H9 (cell line): ENCODE measurements at regions not wholly inside any gene's neighbourhood (a gene's known extent, or its start where the extent isn't known, plus 50 kb on each side); places are given as distances from the start of the nearest gene placed in this dataset.

Experiments used
- DNase-seq: peaks from one replicate; pipeline ENCODE4 v3.0.0-alpha.2; 2017
- H2AFZ ChIP-seq: one replicate; pipeline ENCODE4 v1.6.1; 2013; ENCODE audit warnings: mild to moderate bottlenecking, low read length, control low read depth, moderate library complexity
- H2AK5ac ChIP-seq: 2 replicates; pipeline ENCODE4 v1.6.1; 2013; ENCODE audit warnings: low read length, control low read depth, mixed read lengths; ENCODE audit not compliant: insufficient read length
- H2BK120ac ChIP-seq: one replicate; pipeline ENCODE4 v1.6.1; 2013; ENCODE audit warnings: low read depth, mild to moderate bottlenecking, low read length, control low read depth, inconsistent platforms; ENCODE audit not compliant: poor library complexity, severe bottlenecking
- H2BK12ac ChIP-seq: 2 replicates; pipeline ENCODE4 v1.6.1; 2013; ENCODE audit warnings: low read length, control low read depth, mixed read lengths, low read depth; ENCODE audit not compliant: insufficient read length
- H2BK15ac ChIP-seq: 2 replicates; pipeline ENCODE4 v1.6.1; 2013; ENCODE audit warnings: low read depth, low read length, control low read depth
- H2BK20ac ChIP-seq: one replicate; pipeline ENCODE4 v1.6.1; 2013; ENCODE audit warnings: low read depth, mild to moderate bottlenecking, low read length, control low read depth, inconsistent platforms; ENCODE audit not compliant: poor library complexity, severe bottlenecking
- H2BK5ac ChIP-seq: 2 replicates; pipeline ENCODE4 v1.6.1; 2013; ENCODE audit warnings: low read length, control low read depth, mixed read lengths; ENCODE audit not compliant: insufficient read length
- H3K14ac ChIP-seq: 2 replicates; pipeline ENCODE4 v1.6.1; 2013; ENCODE audit warnings: low read length, control low read depth; ENCODE audit not compliant: insufficient read depth
- H3K18ac ChIP-seq: 2 replicates; pipeline ENCODE4 v1.6.1; 2013; ENCODE audit warnings: low read depth, mild to moderate bottlenecking, mixed read lengths, low read length, control low read depth; ENCODE audit not compliant: insufficient read length
- H3K23ac ChIP-seq: 2 replicates; pipeline ENCODE4 v1.6.1; 2013; ENCODE audit warnings: low read length, control low read depth, mixed read lengths, low read depth; ENCODE audit not compliant: insufficient read length
- H3K23me2 ChIP-seq: 2 replicates; pipeline ENCODE4 v1.6.1; 2013; ENCODE audit warnings: low read depth, mild to moderate bottlenecking, mixed read lengths, low read length, control low read depth; ENCODE audit not compliant: insufficient read length, poor library complexity, severe bottlenecking
- H3K27ac ChIP-seq: 2 replicates; pipeline ENCODE4 v1.5.1; 2013; ENCODE audit warnings: low read length, control low read depth, mixed read lengths, low read depth; ENCODE audit not compliant: insufficient read length
- H3K27me3 ChIP-seq: 2 replicates; pipeline ENCODE4 v1.6.1; 2013; ENCODE audit warnings: low read length, control low read depth, inconsistent platforms; ENCODE audit not compliant: insufficient read depth
- H3K4ac ChIP-seq: 2 replicates; pipeline ENCODE4 v1.6.1; 2013; ENCODE audit warnings: low read depth, mild to moderate bottlenecking, control low read depth, inconsistent platforms, low read length, moderate library complexity
- H3K4me1 ChIP-seq: 2 replicates; pipeline ENCODE4 v1.6.1; 2013; ENCODE audit warnings: low read length, control low read depth, inconsistent platforms; ENCODE audit not compliant: insufficient read depth
- H3K4me2 ChIP-seq: 2 replicates; pipeline ENCODE4 v1.6.1; 2013; ENCODE audit warnings: low read length, control low read depth, mixed read lengths; ENCODE audit not compliant: insufficient read length, insufficient read depth
- H3K56ac ChIP-seq: 2 replicates; pipeline ENCODE4 v1.6.1; 2013; ENCODE audit warnings: low read depth, mild to moderate bottlenecking, mixed read lengths, low read length, control low read depth; ENCODE audit not compliant: insufficient read length
- H3K79me1 ChIP-seq: 2 replicates; pipeline ENCODE4 v1.6.1; 2013; ENCODE audit warnings: low read depth, mild to moderate bottlenecking, moderate library complexity, low read length, control low read depth, inconsistent platforms; ENCODE audit not compliant: insufficient read depth, poor library complexity, severe bottlenecking
- H3K79me2 ChIP-seq: 2 replicates; pipeline ENCODE4 v1.6.1; 2013; ENCODE audit warnings: low read length, control low read depth, inconsistent platforms; ENCODE audit not compliant: insufficient read depth
- H3K9ac ChIP-seq: 2 replicates; pipeline ENCODE4 v1.6.1; 2013; ENCODE audit warnings: low read length, control low read depth, mixed read lengths; ENCODE audit not compliant: insufficient read length; ENCODE audit errors: extremely low read depth
- H3K9me3 ChIP-seq: one replicate; pipeline ENCODE4 v1.6.1; 2013; ENCODE audit warnings: low read depth, low read length, inconsistent platforms; ENCODE audit not compliant: control insufficient read depth
- H3T11ph ChIP-seq: one replicate; pipeline ENCODE4 v1.6.1; 2013; ENCODE audit warnings: mild to moderate bottlenecking, low read length, control low read depth, inconsistent platforms
- H4K20me1 ChIP-seq: one replicate; pipeline ENCODE4 v1.6.1; 2013; ENCODE audit not compliant: control insufficient read depth, insufficient read length, insufficient read depth
- H4K5ac ChIP-seq: 2 replicates; pipeline ENCODE4 v1.6.1; 2013; ENCODE audit warnings: low read depth, mild to moderate bottlenecking, mixed read lengths, low read length, control low read depth; ENCODE audit not compliant: insufficient read length
- H4K8ac ChIP-seq: replicated peaks from 2 replicates; pipeline ENCODE4 v1.6.1; 2013; ENCODE audit warnings: low read length, control low read depth, mixed read lengths, low read depth; ENCODE audit not compliant: insufficient read length
- H4K91ac ChIP-seq: 2 replicates; pipeline ENCODE4 v1.6.1; 2013; ENCODE audit warnings: low read depth, mild to moderate bottlenecking, moderate library complexity, mixed read lengths, low read length, control low read depth; ENCODE audit not compliant: insufficient read length
- H3K27ac Mint-ChIP-seq, 3 experiments: 2 replicates in 2 of 3; 3 replicates in 1 of 3; pipeline ENCODE4 v1.8.0; 2020 to 2021; ENCODE audit warnings: mixed read lengths in 3 of 3, mild to moderate bottlenecking in 1 of 3, moderate library complexity in 1 of 3
- H3K27me3 Mint-ChIP-seq: 2 replicates; pipeline ENCODE4 v1.8.0; 2021; ENCODE audit warnings: low read depth, mild to moderate bottlenecking, moderate library complexity, mixed read lengths
- H3K36me3 Mint-ChIP-seq, 3 experiments: 2 replicates in 2 of 3; 3 replicates in 1 of 3; pipeline ENCODE4 v1.8.0; 2020 to 2021; ENCODE audit warnings: low read depth in 3 of 3, mixed read lengths in 3 of 3; ENCODE audit not compliant: insufficient read depth in 1 of 3
- H3K4me1 Mint-ChIP-seq, 2 experiments: 2 replicates each; pipeline ENCODE4 v1.8.0; 2020; ENCODE audit warnings: mixed read lengths in 2 of 2
- H3K4me3 Mint-ChIP-seq, 2 experiments: 2 replicates in 1 of 2; 3 replicates in 1 of 2; pipeline ENCODE4 v1.8.0; 2020 to 2021; ENCODE audit warnings: mild to moderate bottlenecking in 2 of 2, mixed read lengths in 2 of 2, moderate library complexity in 1 of 2
- H3K9me3 Mint-ChIP-seq, 2 experiments: 2 replicates in 1 of 2; 3 replicates in 1 of 2; pipeline ENCODE4 v1.8.0; 2020; ENCODE audit warnings: mild to moderate bottlenecking in 2 of 2, mixed read lengths in 2 of 2, moderate library complexity in 1 of 2
- WGBS: extraction: QIAGEN DNeasy Blood & Tissue Kit; methylation state at CpG from one replicate; pipeline ENCODE4 v1.1.7; 2013; ENCODE audit warnings: missing lambda C conversion rate, low lambda C conversion rate, mixed read lengths; ENCODE audit not compliant: insufficient read length; ENCODE audit errors: extremely low coverage; 5-methylcytosine and 5-hydroxymethylcytosine counted together
- TF ChIP-seq, protein P1 (sequence below): fragments of 200-600 bp; sonication (generic); conservative IDR thresholded peaks from 3 replicates; pipeline ENCODE4 v1.8.0; 2021; ENCODE audit warnings: antibody characterized with exemption, mild to moderate bottlenecking

DNA sequence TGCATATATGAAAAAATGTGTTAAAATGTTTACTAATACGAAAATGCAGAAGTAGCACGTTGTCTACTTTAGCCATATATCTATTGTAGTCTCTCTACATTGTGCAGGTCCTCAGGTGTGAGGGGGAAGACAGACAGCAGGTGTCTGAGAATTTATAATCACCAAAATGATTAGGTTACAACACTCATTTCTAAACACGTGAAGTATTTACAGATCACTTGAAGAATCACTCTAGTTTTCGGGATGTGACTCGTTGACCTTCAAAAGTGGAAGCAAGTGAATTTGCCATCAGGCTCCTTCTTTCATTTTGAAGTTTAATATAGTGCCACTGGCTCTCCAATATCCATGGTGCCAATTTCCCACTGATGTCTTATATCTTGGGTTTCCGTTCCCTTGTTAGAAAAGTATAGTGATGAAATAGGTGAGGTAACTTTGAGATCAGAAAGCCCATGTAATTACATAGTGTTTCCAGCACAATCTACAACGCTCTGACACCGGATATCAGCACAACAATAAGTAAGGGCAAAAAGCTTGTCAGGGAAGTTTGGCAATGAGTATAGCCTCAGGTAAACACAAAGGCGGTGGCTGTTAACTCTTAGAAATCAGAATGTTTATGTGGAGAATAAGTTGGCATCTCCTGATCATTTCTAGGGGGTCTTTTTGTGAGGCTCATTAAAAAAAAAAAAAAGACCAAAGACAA is 57.5 kb upstream of the SP4 start:
- no peak overlapping the region for H3K23ac ChIP-seq
- no peaks in the 10 kb centered on the region for H3K4me1 ChIP-seq
- no peak overlapping the region for H3K4ac ChIP-seq
- no peaks in the 10 kb centered on the region for H3K23me2 ChIP-seq
- peaks cover 5 to 7% of the 10 kb centered on the region in 2 experiments for H3K9me3 Mint-ChIP-seq
- H3K27ac Mint-ChIP-seq = peak overlapping the region in 2 of 3 experiments; percentile 45 to 65; a peak in 2 of 7 replicates
- H3K79me1 ChIP-seq = no peaks in the 10 kb centered on the region
- no peak overlapping the region for H3K27ac ChIP-seq
- H3K36me3 Mint-ChIP-seq = peaks cover 6% of the 10 kb centered on the region in 3 experiments; a peak in 6 of 7 replicates
- H2BK120ac ChIP-seq = no peak overlapping the region
- TF ChIP-seq, protein P1, sequence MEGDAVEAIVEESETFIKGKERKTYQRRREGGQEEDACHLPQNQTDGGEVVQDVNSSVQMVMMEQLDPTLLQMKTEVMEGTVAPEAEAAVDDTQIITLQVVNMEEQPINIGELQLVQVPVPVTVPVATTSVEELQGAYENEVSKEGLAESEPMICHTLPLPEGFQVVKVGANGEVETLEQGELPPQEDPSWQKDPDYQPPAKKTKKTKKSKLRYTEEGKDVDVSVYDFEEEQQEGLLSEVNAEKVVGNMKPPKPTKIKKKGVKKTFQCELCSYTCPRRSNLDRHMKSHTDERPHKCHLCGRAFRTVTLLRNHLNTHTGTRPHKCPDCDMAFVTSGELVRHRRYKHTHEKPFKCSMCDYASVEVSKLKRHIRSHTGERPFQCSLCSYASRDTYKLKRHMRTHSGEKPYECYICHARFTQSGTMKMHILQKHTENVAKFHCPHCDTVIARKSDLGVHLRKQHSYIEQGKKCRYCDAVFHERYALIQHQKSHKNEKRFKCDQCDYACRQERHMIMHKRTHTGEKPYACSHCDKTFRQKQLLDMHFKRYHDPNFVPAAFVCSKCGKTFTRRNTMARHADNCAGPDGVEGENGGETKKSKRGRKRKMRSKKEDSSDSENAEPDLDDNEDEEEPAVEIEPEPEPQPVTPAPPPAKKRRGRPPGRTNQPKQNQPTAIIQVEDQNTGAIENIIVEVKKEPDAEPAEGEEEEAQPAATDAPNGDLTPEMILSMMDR = no peak
- no peaks in the 10 kb centered on the region for H4K20me1 ChIP-seq
- no peak overlapping the region for H4K8ac ChIP-seq
- H3K9me3 ChIP-seq = no peaks in the 10 kb centered on the region
- H4K5ac ChIP-seq = no peak overlapping the region
- WGBS = no CpG with 5 or more reads among the region's 9 CpGs
- H3K4me2 ChIP-seq = no peak overlapping the region
- H3K27me3 ChIP-seq = no peaks in the 10 kb centered on the region
- H3K56ac ChIP-seq = no peak overlapping the region
- no peak overlapping the region for H3K18ac ChIP-seq
- H2BK5ac ChIP-seq = no peak overlapping the region
- H3K4me3 Mint-ChIP-seq = no peak overlapping the region
- no peak overlapping the region for H2BK15ac ChIP-seq
- H2BK12ac ChIP-seq = no peak overlapping the region
- no peak overlapping the region for H3K9ac ChIP-seq
- DNase-seq = no peak
- peaks cover 16 to 17% of the 10 kb centered on the region in 2 experiments for H3K4me1 Mint-ChIP-seq
- H3K14ac ChIP-seq = no peak overlapping the region
- H2BK20ac ChIP-seq = no peak overlapping the region
- H2AK5ac ChIP-seq = no peak overlapping the region
- H3T11ph ChIP-seq = no peak overlapping the region
- H3K79me2 ChIP-seq = no peaks in the 10 kb centered on the region
- no peak overlapping the region for H4K91ac ChIP-seq
- peaks cover 2% of the 10 kb centered on the region for H3K27me3 Mint-ChIP-seq
- no peak overlapping the region for H2AFZ ChIP-seq
